CD14-positive monocyte (primary cell): ENCODE measurements at regions not wholly inside any gene's neighbourhood (a gene's known extent, or its start where the extent isn't known, plus 50 kb on each side); places are given as distances from the start of the nearest gene placed in this dataset.

Experiments
- DNase-seq, 3 donors: peaks; one replicate each; pipeline ENCODE4 v3.0.0-alpha.2; 2011 to 2022
- H2AFZ ChIP-seq: 2 replicates; pipeline ENCODE4 v1.6.0; 2012; ENCODE audit warnings: mild to moderate bottlenecking, low read depth, low read length, inconsistent platforms; ENCODE audit not compliant: insufficient read depth, poor library complexity, severe bottlenecking
- H3K27ac ChIP-seq, 2 donors: 1 replicate in 1 of 2; 2 replicates in 1 of 2; pipeline ENCODE4 v1.5.1; 2012 to 2013; ENCODE audit warnings: low read length in 2 of 2, control low read depth in 1 of 2, inconsistent platforms in 1 of 2, low read depth in 1 of 2, mild to moderate bottlenecking in 1 of 2
- H3K27me3 ChIP-seq, 2 donors: one replicate each; pipeline versions ENCODE4 v1.6.0 to v1.6.1; 2011 to 2013; ENCODE audit warnings: low read length in 2 of 2; ENCODE audit not compliant: control insufficient read depth in 2 of 2, insufficient read depth in 2 of 2
- H3K36me3 ChIP-seq, 2 donors: replicated peaks in 1 of 2; 1 replicate in 1 of 2; 2 replicates in 1 of 2; pipeline versions ENCODE4 v1.5.1 to v1.6.1; 2012 to 2013; ENCODE audit warnings: low read length in 2 of 2, control low read depth in 1 of 2, inconsistent platforms in 1 of 2, mild to moderate bottlenecking in 1 of 2; ENCODE audit not compliant: insufficient read depth in 2 of 2, control insufficient read depth in 1 of 2
- H3K4me1 ChIP-seq, 2 donors: 1 replicate in 1 of 2; 2 replicates in 1 of 2; pipeline versions ENCODE4 v1.5.1 to v1.6.1; 2012 to 2013; ENCODE audit warnings: low read length in 2 of 2, control low read depth in 1 of 2, inconsistent platforms in 1 of 2, mild to moderate bottlenecking in 1 of 2, moderate library complexity in 1 of 2; ENCODE audit not compliant: insufficient read depth in 2 of 2, control insufficient read depth in 1 of 2
- H3K4me2 ChIP-seq: replicated peaks from 2 replicates; pipeline ENCODE3; 2012; ENCODE audit warnings: low read length, moderate library complexity, mild to moderate bottlenecking; ENCODE audit not compliant: poor library complexity, severe bottlenecking; ENCODE audit errors: extremely low read depth
- H3K4me3 ChIP-seq, 3 experiments: fragments of 200-600 bp in 1 of 3; sonication (generic) in 1 of 3; replicated peaks in 1 of 3; 1 replicate in 2 of 3; 2 replicates in 1 of 3; pipeline ENCODE4 v1.5.1; 2011 to 2013; ENCODE audit warnings: low read length in 3 of 3, mild to moderate bottlenecking in 3 of 3, control low read depth in 2 of 3, low read depth in 2 of 3, inconsistent platforms in 1 of 3, moderate library complexity in 1 of 3
- H3K79me2 ChIP-seq: 2 replicates; pipeline ENCODE4 v1.6.0; 2012; ENCODE audit warnings: mild to moderate bottlenecking, control low read depth, inconsistent platforms, low read length, moderate library complexity; ENCODE audit not compliant: insufficient read depth
- H3K9ac ChIP-seq: 2 replicates; pipeline ENCODE4 v1.6.0; 2017; ENCODE audit warnings: low read length, mild to moderate bottlenecking; ENCODE audit not compliant: insufficient read depth, poor library complexity, severe bottlenecking
- H3K9me3 ChIP-seq, 2 donors: replicated peaks in 1 of 2; 1 replicate in 1 of 2; 2 replicates in 1 of 2; pipeline versions ENCODE4 v1.5.1 to v1.6.1; 2012 to 2013; ENCODE audit warnings: low read length in 2 of 2, control low read depth in 1 of 2; ENCODE audit not compliant: control insufficient read depth in 1 of 2, insufficient read depth in 1 of 2
- H4K20me1 ChIP-seq: 2 replicates; pipeline ENCODE4 v1.6.0; 2012; ENCODE audit warnings: mild to moderate bottlenecking, low read length, control low read depth, moderate library complexity; ENCODE audit not compliant: insufficient read depth
- H3K27ac Mint-ChIP-seq, 7 donors: one replicate each; pipeline ENCODE4 v1.8.0; 2020; ENCODE audit warnings: mild to moderate bottlenecking in 7 of 7, mixed read lengths in 7 of 7, moderate library complexity in 6 of 7, inconsistent platforms in 2 of 7
- H3K27me3 Mint-ChIP-seq, 3 donors: one replicate each; pipeline ENCODE4 v1.8.0; 2021 to 2022; ENCODE audit warnings: low read depth in 3 of 3, mild to moderate bottlenecking in 3 of 3, mixed read lengths in 3 of 3, moderate library complexity in 3 of 3, inconsistent platforms in 1 of 3
- H3K36me3 Mint-ChIP-seq, 2 donors: one replicate each; pipeline ENCODE4 v1.8.0; 2020; ENCODE audit warnings: mixed read lengths in 2 of 2, inconsistent platforms in 1 of 2, mild to moderate bottlenecking in 1 of 2
- H3K4me1 Mint-ChIP-seq: one replicate; pipeline ENCODE4 v1.8.0; 2020; ENCODE audit warnings: mild to moderate bottlenecking, mixed read lengths
- H3K4me3 Mint-ChIP-seq, 2 donors: one replicate each; pipeline ENCODE4 v1.8.0; 2020; ENCODE audit warnings: mild to moderate bottlenecking in 2 of 2, mixed read lengths in 2 of 2, moderate library complexity in 1 of 2
- H3K9me3 Mint-ChIP-seq, 7 donors: one replicate each; pipeline ENCODE4 v1.8.0; 2020 to 2022; ENCODE audit warnings: mixed read lengths in 7 of 7, mild to moderate bottlenecking in 6 of 7, moderate library complexity in 6 of 7, inconsistent platforms in 2 of 7
- CTCF ChIP-seq: fragments of 200-600 bp; IDR thresholded peaks from one replicate; pipeline ENCODE4 v1.8.0; 2022; ENCODE audit warnings: antibody characterized with exemption, mild to moderate bottlenecking
- WGBS: methylation state at CpG from one replicate; pipeline ENCODE4 v1.1.5; 2013; ENCODE audit warnings: missing lambda C conversion rate; ENCODE audit not compliant: insufficient coverage; 5-methylcytosine and 5-hydroxymethylcytosine counted together
- intact Hi-C, 2 donors: fragments of 100-400 bp; cut with micrococcal nuclease; formaldehyde crosslinking; loops; one replicate each; pipeline versions ENCODE4 v1.15.0 to v1.15.1; 2023

- intact Hi-C loops, result no loop called here
- Mint-ChIP-seq H3K27ac (no peak overlapping the region), H3K4me3 (no peak overlapping the region), H3K4me1 (peaks cover 4% of the 10 kb centered on the region), H3K36me3 (no peaks in the 10 kb centered on the region), H3K9me3 (peaks cover 0 to 8% (median 3%) of the 10 kb centered on the region in 7 donors), H3K27me3 (peaks cover 12 to 28% (median 12%) of the 10 kb centered on the region in 3 donors)
- Histone ChIP-seq H3K4me1 (no peaks in the 10 kb centered on the region), H3K9ac (no peak overlapping the region), H3K9me3 (no peaks in the 10 kb centered on the region), H2AFZ (no peak overlapping the region), H3K4me2 (no peak overlapping the region), H3K27me3 (peaks cover 2 to 3% of the 10 kb centered on the region in 2 donors), H3K4me3 (no peak overlapping the region), H3K27ac (no peak overlapping the region), H3K79me2 (no peaks in the 10 kb centered on the region), H3K36me3 (no peaks in the 10 kb centered on the region), H4K20me1 (no peaks in the 10 kb centered on the region)
- DNase-seq, result no peak
- no peak for TF ChIP-seq CTCF
- 83% methylated on average over 1 of the region's 5 CpGs for WGBS
Measured at GRCh38 chr5:74342948-74343682, 297.4 kb downstream of the ENC1 start.

- no peak for DNase-seq
- TF ChIP-seq CTCF, result no peak
- no peak overlapping the region for H3K9ac ChIP-seq
- no peaks in the 10 kb centered on the region for H3K79me2 ChIP-seq
- H4K20me1 ChIP-seq, result no peaks in the 10 kb centered on the region
- H3K36me3 Mint-ChIP-seq, result no peaks in the 10 kb centered on the region
- intact Hi-C loops, result no loop called here
- no peak overlapping the region for H3K27ac Mint-ChIP-seq
- H3K27ac ChIP-seq, result no peak overlapping the region
- H3K4me3 Mint-ChIP-seq, result no peak overlapping the region
- no CpG with 5 or more reads among the region's 2 CpGs for WGBS
- peaks cover 2 to 3% of the 10 kb centered on the region in 2 donors for H3K27me3 ChIP-seq
- H3K36me3 ChIP-seq, result no peaks in the 10 kb centered on the region
- no peak overlapping the region for H2AFZ ChIP-seq
- H3K4me1 Mint-ChIP-seq, result peaks cover 8% of the 10 kb centered on the region
- H3K27me3 Mint-ChIP-seq, result peaks cover 7 to 28% (median 12%) of the 10 kb centered on the region in 3 donors
- H3K9me3 Mint-ChIP-seq, result peaks cover 0 to 8% (median 3%) of the 10 kb centered on the region in 7 donors
- H3K9me3 ChIP-seq, result no peaks in the 10 kb centered on the region
- no peak overlapping the region for H3K4me3 ChIP-seq
- H3K4me2 ChIP-seq, result no peak overlapping the region
- H3K4me1 ChIP-seq, result no peaks in the 10 kb centered on the region
Measured at GRCh38 chr5:74342182-74342581, 298.3 kb downstream of the ENC1 start.
